SK-N-SH (cell line): ENCODE measurements at regions not wholly inside any gene's neighbourhood (a gene's known extent, or its start where the extent isn't known, plus 50 kb on each side); places are given as distances from the start of the nearest gene placed in this dataset.

ENCODE experiments used
- CTCF ChIA-PET: fragments of 300-600, 350-600 bp; formaldehyde crosslinking; extraction: SDS; loops from one replicate; lab custom pipeline; 2021; lab: Yijun Ruan, JAX
- POLR2A ChIA-PET: fragments of 350-600 bp; sonication (Branson Sonifier 250); formaldehyde crosslinking; extraction: SDS; loops from one replicate; lab custom pipeline; 2020; ENCODE audit warnings: antibody characterized with exemption, inconsistent platforms; lab: Yijun Ruan, JAX
- DNase-seq: peaks from one replicate; pipeline ENCODE4 v3.0.0; 2012
- H2AFZ ChIP-seq: fragments of 200-600 bp; sonication (generic); 2 replicates; pipeline ENCODE4 v1.8.1; 2016; ENCODE audit warnings: antibody characterized with exemption, mild to moderate bottlenecking, low read depth
- H3F3A ChIP-seq: fragments of 200-600 bp; sonication (generic); replicated peaks from 2 replicates; pipeline ENCODE3; 2016; ENCODE audit warnings: antibody characterized with exemption, mild to moderate bottlenecking; ENCODE audit not compliant: insufficient read depth
- H3K27ac ChIP-seq, 2 experiments: fragments of 200-500 bp in 1 of 2; fragments of 200-600 bp in 1 of 2; sonication (Bioruptor generic) in 1 of 2; sonication (generic), shearing (Covaris generic) in 1 of 2; 2 replicates each; pipeline versions ENCODE4 v1.5.1 to v1.6.1; 2014 to 2016; ENCODE audit warnings: low read depth in 2 of 2, inconsistent platforms in 1 of 2, low read length in 1 of 2, mild to moderate bottlenecking in 1 of 2, mixed read lengths in 1 of 2
- H3K27me3 ChIP-seq: fragments of 200-600 bp; sonication (generic), shearing (Covaris generic); 2 replicates; pipeline ENCODE4 v1.6.1; 2016; ENCODE audit warnings: mixed run types; ENCODE audit not compliant: insufficient read depth
- H3K36me3 ChIP-seq, 2 experiments: fragments of 200-500 bp in 1 of 2; fragments of 200-600 bp in 1 of 2; sonication (Bioruptor generic) in 1 of 2; sonication (generic) in 1 of 2; replicated peaks in 1 of 2; 2 replicates each; pipeline versions ENCODE3 to v1.5.1; 2014 to 2016; ENCODE audit warnings: low read length in 1 of 2, mild to moderate bottlenecking in 1 of 2; ENCODE audit not compliant: insufficient read depth in 2 of 2, control insufficient read depth in 1 of 2
- H3K4me1 ChIP-seq, 2 experiments: fragments of 200-500 bp in 1 of 2; fragments of 200-600 bp in 1 of 2; sonication (Bioruptor generic) in 1 of 2; sonication (generic), shearing (Covaris generic) in 1 of 2; 2 replicates each; pipeline versions ENCODE4 v1.5.1 to v1.6.1; 2014 to 2016; ENCODE audit warnings: low read depth in 1 of 2, low read length in 1 of 2, mixed run types in 1 of 2; ENCODE audit not compliant: insufficient read depth in 2 of 2, control insufficient read depth in 1 of 2
- H3K4me2 ChIP-seq: fragments of 200-600 bp; sonication (generic), shearing (Covaris generic); 2 replicates; pipeline ENCODE4 v1.6.1; 2017; ENCODE audit warnings: mixed run types
- H3K4me3 ChIP-seq, 2 experiments: fragments of 200-500 bp in 1 of 2; fragments of 200-600 bp in 1 of 2; sonication (Bioruptor generic) in 1 of 2; sonication (generic), shearing (Covaris generic) in 1 of 2; 2 replicates each; pipeline versions ENCODE4 v1.5.1 to v1.8.1; 2014 to 2016; ENCODE audit warnings: low read depth in 2 of 2, inconsistent platforms in 1 of 2, low read length in 1 of 2, mild to moderate bottlenecking in 1 of 2, mixed read lengths in 1 of 2, moderate library complexity in 1 of 2
- H3K79me2 ChIP-seq: fragments of 200-600 bp; sonication (generic); 2 replicates; pipeline ENCODE4 v1.8.1; 2017; ENCODE audit warnings: mild to moderate bottlenecking; ENCODE audit not compliant: insufficient read depth
- H3K9ac ChIP-seq: fragments of 200-600 bp; sonication (generic); 2 replicates; pipeline ENCODE4 v1.6.1; 2017; ENCODE audit warnings: mixed run types
- H3K9me2 ChIP-seq: fragments of 200-600 bp; sonication (generic); 2 replicates; pipeline ENCODE4 v1.6.1; 2017; ENCODE audit warnings: mixed run types
- H3K9me3 ChIP-seq: fragments of 200-600 bp; sonication (generic); 2 replicates; pipeline ENCODE4 v1.6.1; 2017; ENCODE audit warnings: mixed run types, mild to moderate bottlenecking, moderate library complexity
- H4K20me1 ChIP-seq: fragments of 200-600 bp; sonication (generic); 2 replicates; pipeline ENCODE4 v1.6.1; 2017; ENCODE audit warnings: mild to moderate bottlenecking, mixed run types; ENCODE audit not compliant: insufficient read depth
- EZH2phosphoT487 ChIP-seq: fragments of 200-600 bp; sonication (generic); IDR thresholded peaks from 2 replicates; pipeline ENCODE4 v1.6.1; 2017; ENCODE audit warnings: low read depth, mixed run types, mild to moderate bottlenecking, antibody characterized with exemption, moderate library complexity, borderline replicate concordance
- FOSL2 ChIP-seq: IDR thresholded peaks from 2 replicates; pipeline ENCODE4 v1.4.0; 2012; ENCODE audit warnings: low read depth, mild to moderate bottlenecking, moderate library complexity, borderline replicate concordance
- FOXM1 ChIP-seq: IDR thresholded peaks from 2 replicates; pipeline ENCODE4 v1.4.0; 2012; ENCODE audit warnings: low read depth, mild to moderate bottlenecking
- GABPA ChIP-seq: IDR thresholded peaks from 2 replicates; pipeline ENCODE4 v1.4.0; 2012; ENCODE audit warnings: low read depth, mild to moderate bottlenecking
- GATA2 ChIP-seq: sonication (generic); formaldehyde crosslinking; IDR thresholded peaks from 2 replicates; pipeline ENCODE4 v1.5.0; 2020; ENCODE audit warnings: mild to moderate bottlenecking, missing genetic modification reagents
- NRF1 ChIP-seq: IDR thresholded peaks from 2 replicates; pipeline ENCODE4 v1.6.1; 2012; ENCODE audit warnings: low read depth, mild to moderate bottlenecking, low read length
- RAD21 ChIP-seq: IDR thresholded peaks from 2 replicates; pipeline ENCODE4 v1.6.1; 2012; ENCODE audit warnings: mild to moderate bottlenecking, low read length
- RCOR1 ChIP-seq: fragments of 150-350 bp; IDR thresholded peaks from 2 replicates; pipeline ENCODE4 v1.6.1; 2017; ENCODE audit warnings: antibody characterized with exemption, low read length
- SMC3 ChIP-seq: IDR thresholded peaks from 2 replicates; pipeline ENCODE4 v1.6.1; 2012; ENCODE audit warnings: low read depth, low read length, improper control_type of control experiment
- USF1 ChIP-seq: IDR thresholded peaks from 2 replicates; pipeline ENCODE4 v1.4.0; 2012; ENCODE audit warnings: low read depth, borderline replicate concordance
- YY1 ChIP-seq: IDR thresholded peaks from 2 replicates; pipeline ENCODE4 v1.4.0; 2012; ENCODE audit warnings: low read depth, mild to moderate bottlenecking
- WGBS: methylation state at CpG from one replicate; pipeline ENCODE4 v1.1.6; 2017; ENCODE audit warnings: low lambda C conversion rate; 5-methylcytosine and 5-hydroxymethylcytosine counted together
- TF ChIP-seq, protein P1 (sequence below): IDR thresholded peaks from 2 replicates; pipeline ENCODE4 v1.4.0; 2012; ENCODE audit warnings: low read depth

GRCh38 chr10:4109469-4109868 is 324.5 kb upstream of the KLF6 start (continued):
- TF ChIP-seq FOSL2 (peak; percentile 66), NRF1 (no peak), SMC3 (no peak), RCOR1 (no peak), RAD21 (no peak)
- TF ChIP-seq, protein P1, sequence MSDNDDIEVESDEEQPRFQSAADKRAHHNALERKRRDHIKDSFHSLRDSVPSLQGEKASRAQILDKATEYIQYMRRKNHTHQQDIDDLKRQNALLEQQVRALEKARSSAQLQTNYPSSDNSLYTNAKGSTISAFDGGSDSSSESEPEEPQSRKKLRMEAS: no peak

GRCh38 chr10:4108693-4109092 is 323.7 kb upstream of the KLF6 start:
- H4K20me1 ChIP-seq: no peaks in the 10 kb centered on the region
- 0 out of 2 replicates have a peak overlapping the region, but pooled peaks have one; percentile 1 for H3K4me2 ChIP-seq
- ChIA-PET POLR2A (no interaction called here), CTCF (interaction anchor here (1.3 kb wide), 1 partner anchor 30 kb away, joined by 3 read pairs; no protein-coding TSS in a partner anchor)
- no peak overlapping the region for H2AFZ ChIP-seq
- H3F3A ChIP-seq: peaks cover 12% of the 10 kb centered on the region
- H3K36me3 ChIP-seq: no peaks in the 10 kb centered on the region
- TF ChIP-seq USF1: no peak
- TF ChIP-seq YY1: no peak
- TF ChIP-seq FOSL2: no peak
- H3K27ac ChIP-seq: peak overlapping the region in 1 of 2 experiments; percentile 37; a peak in 1 of 4 replicates
- H3K79me2 ChIP-seq: no peaks in the 10 kb centered on the region
- no peak for DNase-seq
- H3K9me3 ChIP-seq: no peaks in the 10 kb centered on the region
- peaks cover under 1 to 20% of the 10 kb centered on the region in 2 experiments; a peak in 2 of 4 replicates for H3K4me1 ChIP-seq
- 87% methylated on average over 4 of the region's 4 CpGs for WGBS
- H3K27me3 ChIP-seq: no peaks in the 10 kb centered on the region
- no peak overlapping the region for H3K4me3 ChIP-seq
- H3K9me2 ChIP-seq: no peaks in the 10 kb centered on the region
- H3K9ac ChIP-seq: no peak overlapping the region

GRCh38 chr10:4107285-4107851 is 322.4 kb upstream of the KLF6 start:
- H3K9me2 ChIP-seq: no peaks in the 10 kb centered on the region
- H3K36me3 ChIP-seq: no peaks in the 10 kb centered on the region
- H3K4me2 ChIP-seq: no peak overlapping the region
- no peak overlapping the region for H3K27ac ChIP-seq
- no peak overlapping the region for H2AFZ ChIP-seq
- WGBS: 92% methylated on average over 6 of the region's 6 CpGs
- no peaks in the 10 kb centered on the region for H3K9me3 ChIP-seq
- no peak overlapping the region for H3K9ac ChIP-seq
- no peaks in the 10 kb centered on the region for H3K27me3 ChIP-seq
- no peak overlapping the region for H3K4me3 ChIP-seq
- ChIA-PET CTCF (no interaction called here), POLR2A (no interaction called here)
- H4K20me1 ChIP-seq: no peaks in the 10 kb centered on the region
- H3F3A ChIP-seq: peaks cover 13% of the 10 kb centered on the region
- peaks cover 7 to 32% of the 10 kb centered on the region in 2 experiments for H3K4me1 ChIP-seq
- TF ChIP-seq GABPA (no peak), GATA2 (no peak), EZH2phosphoT487 (no peak), FOXM1 (no peak), FOSL2 (no peak)
- DNase-seq: no peak
- H3K79me2 ChIP-seq: no peaks in the 10 kb centered on the region
